ENCODE measurements at regions not wholly inside any gene's neighbourhood (a gene's known extent, or its start where the extent isn't known, plus 50 kb on each side); places are given as distances from the start of the nearest gene placed in this dataset.

DNA sequence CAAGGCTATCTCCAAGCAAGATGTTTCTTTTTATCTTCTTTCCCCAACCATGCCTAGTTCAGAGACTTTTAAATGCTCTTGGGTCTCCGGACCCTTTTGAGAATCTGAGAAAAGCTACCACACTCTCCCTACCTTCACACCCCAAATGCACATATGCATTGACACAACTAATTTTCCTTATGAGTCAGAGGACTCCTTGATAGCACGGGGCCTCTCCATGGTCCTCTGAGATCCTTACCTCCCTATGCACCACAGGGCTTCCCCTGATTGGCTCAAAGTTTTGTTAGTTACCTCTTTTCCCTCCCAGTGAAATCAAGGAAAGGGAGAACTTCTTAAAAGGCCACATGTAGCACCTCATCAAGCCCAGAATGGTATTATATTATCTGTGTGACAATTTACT, 86.8 kb upstream of the ATP6AP2 start:
- Histone ChIP-seq H3K4me3 (no peak overlapping the region), H3K36me3 (ENCODE audit: low read depth, missing control alignments) (no peaks in the 10 kb centered on the region), H3K27ac (no peak overlapping the region), H3K9me3 (no peaks in the 10 kb centered on the region), H3K4me1 (no peaks in the 10 kb centered on the region), H3K27me3 (no peaks in the 10 kb centered on the region)
- DNase-seq: no peak
- 83 to 90% methylated on average over 2 of the region's 2 CpGs for WGBS, 2 donors
- intact Hi-C loops (cut with DNase I; ENCODE audit: low total_unique reads): no loop called here
- TF ChIP-seq, protein P1, sequence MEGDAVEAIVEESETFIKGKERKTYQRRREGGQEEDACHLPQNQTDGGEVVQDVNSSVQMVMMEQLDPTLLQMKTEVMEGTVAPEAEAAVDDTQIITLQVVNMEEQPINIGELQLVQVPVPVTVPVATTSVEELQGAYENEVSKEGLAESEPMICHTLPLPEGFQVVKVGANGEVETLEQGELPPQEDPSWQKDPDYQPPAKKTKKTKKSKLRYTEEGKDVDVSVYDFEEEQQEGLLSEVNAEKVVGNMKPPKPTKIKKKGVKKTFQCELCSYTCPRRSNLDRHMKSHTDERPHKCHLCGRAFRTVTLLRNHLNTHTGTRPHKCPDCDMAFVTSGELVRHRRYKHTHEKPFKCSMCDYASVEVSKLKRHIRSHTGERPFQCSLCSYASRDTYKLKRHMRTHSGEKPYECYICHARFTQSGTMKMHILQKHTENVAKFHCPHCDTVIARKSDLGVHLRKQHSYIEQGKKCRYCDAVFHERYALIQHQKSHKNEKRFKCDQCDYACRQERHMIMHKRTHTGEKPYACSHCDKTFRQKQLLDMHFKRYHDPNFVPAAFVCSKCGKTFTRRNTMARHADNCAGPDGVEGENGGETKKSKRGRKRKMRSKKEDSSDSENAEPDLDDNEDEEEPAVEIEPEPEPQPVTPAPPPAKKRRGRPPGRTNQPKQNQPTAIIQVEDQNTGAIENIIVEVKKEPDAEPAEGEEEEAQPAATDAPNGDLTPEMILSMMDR (IDR thresholded peaks at IDR 0.05): no peak
- TF ChIP-seq POLR2A (IDR thresholded peaks at IDR 0.05): no peak

DNA sequence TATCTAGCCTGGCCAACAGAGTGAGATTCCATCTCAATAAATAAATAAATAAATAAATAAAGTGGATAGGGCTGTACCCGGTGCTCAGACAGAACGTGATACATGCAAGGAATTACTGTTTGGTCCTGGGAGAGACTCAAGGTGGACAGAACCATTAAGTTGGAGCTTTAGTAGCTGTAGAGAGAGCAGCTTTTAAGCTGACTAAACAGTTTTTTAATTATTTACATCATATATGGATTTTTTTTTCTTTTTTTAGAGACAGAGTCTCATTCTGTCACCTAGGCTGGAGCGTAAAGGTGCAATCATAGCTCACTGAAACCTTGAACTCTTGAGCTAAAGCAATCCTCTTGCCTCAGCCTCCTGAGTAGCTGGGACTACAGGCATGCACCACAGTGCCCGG, 92.5 kb upstream of the ATP6AP2 start:
- no peaks in the 10 kb centered on the region for H3K9me3 ChIP-seq
- no peaks in the 10 kb centered on the region for H3K36me3 ChIP-seq (ENCODE audit: low read depth, missing control alignments)
- H3K4me3 ChIP-seq: no peak overlapping the region
- 93 to 100% methylated on average over 4 of the region's 4 CpGs for WGBS, 2 donors
- intact Hi-C loops (cut with DNase I; ENCODE audit: low total_unique reads): no loop called here
- H3K4me1 ChIP-seq: no peaks in the 10 kb centered on the region
- TF ChIP-seq, protein P1 (IDR thresholded peaks at IDR 0.05): no peak
- no peak for TF ChIP-seq POLR2A (IDR thresholded peaks at IDR 0.05)
- no peak for DNase-seq
- no peaks in the 10 kb centered on the region for H3K27me3 ChIP-seq
- H3K27ac ChIP-seq: no peak overlapping the region

DNA sequence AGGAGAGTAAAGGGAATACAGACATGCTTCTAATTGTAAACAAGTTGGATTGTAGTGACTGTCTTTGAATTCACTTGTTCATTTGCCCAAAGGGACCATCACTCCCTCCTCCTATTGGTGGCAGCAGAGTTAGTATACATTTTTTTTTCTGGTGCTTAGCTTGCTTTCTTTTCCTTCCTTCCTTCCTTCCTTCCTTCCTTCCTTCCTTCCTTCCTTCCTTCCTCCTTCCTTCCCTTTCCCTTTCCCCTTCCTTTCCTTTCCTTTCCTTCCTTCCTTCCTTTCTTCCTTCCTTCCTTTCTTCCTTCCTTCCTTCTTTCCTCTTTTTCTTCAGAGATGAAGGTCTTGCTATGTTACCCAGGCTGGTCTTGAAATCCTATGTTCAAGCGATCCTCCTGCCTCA, 94.8 kb upstream of the ATP6AP2 start:
- Histone ChIP-seq H3K9me3 (no peaks in the 10 kb centered on the region), H3K27me3 (no peaks in the 10 kb centered on the region), H3K4me1 (no peaks in the 10 kb centered on the region), H3K36me3 (ENCODE audit: low read depth, missing control alignments) (no peaks in the 10 kb centered on the region), H3K4me3 (no peak overlapping the region), H3K27ac (no peak overlapping the region)
- no peak for TF ChIP-seq POLR2A (IDR thresholded peaks at IDR 0.05)
- TF ChIP-seq, protein P1 (IDR thresholded peaks at IDR 0.05): no peak
- intact Hi-C loops (cut with DNase I; ENCODE audit: low total_unique reads): no loop called here
- WGBS, 2 donors: 93 to 100% methylated on average over 1 of the region's 1 CpG
- no peak for DNase-seq

DNA sequence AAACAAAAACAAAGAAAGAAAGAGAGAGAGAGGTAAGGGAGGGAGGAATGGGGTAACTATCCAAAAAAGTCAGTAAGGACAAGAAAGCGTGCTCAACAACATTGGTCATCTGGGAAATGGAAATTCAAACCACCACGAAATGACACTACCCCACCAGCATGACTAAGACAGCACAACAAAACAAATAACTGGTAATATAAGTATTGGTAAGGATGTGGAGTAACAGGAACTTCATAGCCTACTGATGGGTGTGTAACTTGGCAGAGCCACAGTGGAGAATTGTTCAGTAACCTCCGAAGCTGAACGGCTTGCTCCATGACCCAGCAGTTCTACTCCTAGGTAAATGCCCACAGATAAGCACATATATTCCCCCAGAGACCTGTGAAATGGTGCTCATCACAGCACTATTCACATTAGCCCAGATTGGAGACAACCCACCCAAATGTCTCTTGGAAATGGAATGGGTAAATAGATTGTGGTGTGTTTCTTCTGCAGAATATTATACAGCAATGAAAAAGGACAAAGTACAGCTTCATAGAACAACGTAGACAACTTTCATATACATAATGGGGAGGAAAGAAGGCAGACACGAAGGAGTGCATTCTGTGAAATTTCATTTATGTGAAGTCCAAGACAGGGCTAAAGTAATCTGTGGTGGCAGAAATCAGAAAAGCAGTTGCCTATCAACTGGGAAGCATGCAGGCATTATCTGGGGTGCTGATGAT, 95.5 kb upstream of the ATP6AP2 start:
- no peak for DNase-seq
- Histone ChIP-seq H3K27ac (no peak overlapping the region), H3K4me3 (no peak overlapping the region), H3K27me3 (no peaks in the 10 kb centered on the region), H3K4me1 (no peaks in the 10 kb centered on the region), H3K9me3 (no peaks in the 10 kb centered on the region), H3K36me3 (ENCODE audit: low read depth, missing control alignments) (no peaks in the 10 kb centered on the region)
- 80 to 83% methylated on average over 5 to 6 of the region's 6 CpGs for WGBS, 2 donors
- intact Hi-C loops (cut with DNase I; ENCODE audit: low total_unique reads): no loop called here
- TF ChIP-seq, protein P1 (IDR thresholded peaks at IDR 0.05): no peak
- no peak for TF ChIP-seq POLR2A (IDR thresholded peaks at IDR 0.05)

Data from testis (tissue), 2 donors.